A673 (cell line): ENCODE measurements at regions not wholly inside any gene's neighbourhood (a gene's known extent, or its start where the extent isn't known, plus 50 kb on each side); places are given as distances from the start of the nearest gene placed in this dataset.

Source experiments
- EZH2 ChIP-seq: fragments of 200-600 bp; sonication (generic); IDR thresholded peaks from 2 replicates; pipeline ENCODE4 v1.6.1; 2017; ENCODE audit warnings: borderline replicate concordance, low read depth, mild to moderate bottlenecking, mixed read lengths, antibody characterized with exemption, low read length; ENCODE audit not compliant: poor library complexity, severe bottlenecking
- TF ChIP-seq, protein P1 (sequence below): fragments of 300-800, 200-600 bp; sonication (generic); conservative IDR thresholded peaks from 2 replicates; pipeline ENCODE4 v1.5.1; 2017; ENCODE audit warnings: low read depth, mild to moderate bottlenecking, antibody characterized with exemption, low read length, moderate library complexity, mixed read lengths

DNA sequence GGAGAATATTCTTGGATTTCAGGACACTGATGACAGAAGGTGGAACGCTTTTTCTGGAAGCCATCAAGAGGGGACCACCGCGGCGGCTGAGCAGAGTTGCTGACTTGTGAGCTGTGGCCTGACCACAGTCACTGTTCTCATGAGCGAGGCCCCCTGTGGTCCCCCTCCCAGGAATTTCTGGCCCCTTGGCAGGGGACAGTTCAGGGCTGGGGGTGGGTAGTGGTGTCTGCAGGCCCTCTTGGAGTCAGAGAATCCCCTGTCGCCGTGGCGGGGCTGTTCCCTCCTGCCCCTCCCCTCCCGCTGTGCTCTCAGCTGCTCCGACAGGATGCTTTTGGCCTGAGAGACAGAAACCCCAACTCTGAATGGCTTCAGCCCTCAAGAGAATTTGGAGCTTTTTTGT lies 292.0 kb downstream of the SEC14L1 start:
- TF ChIP-seq, protein P1, sequence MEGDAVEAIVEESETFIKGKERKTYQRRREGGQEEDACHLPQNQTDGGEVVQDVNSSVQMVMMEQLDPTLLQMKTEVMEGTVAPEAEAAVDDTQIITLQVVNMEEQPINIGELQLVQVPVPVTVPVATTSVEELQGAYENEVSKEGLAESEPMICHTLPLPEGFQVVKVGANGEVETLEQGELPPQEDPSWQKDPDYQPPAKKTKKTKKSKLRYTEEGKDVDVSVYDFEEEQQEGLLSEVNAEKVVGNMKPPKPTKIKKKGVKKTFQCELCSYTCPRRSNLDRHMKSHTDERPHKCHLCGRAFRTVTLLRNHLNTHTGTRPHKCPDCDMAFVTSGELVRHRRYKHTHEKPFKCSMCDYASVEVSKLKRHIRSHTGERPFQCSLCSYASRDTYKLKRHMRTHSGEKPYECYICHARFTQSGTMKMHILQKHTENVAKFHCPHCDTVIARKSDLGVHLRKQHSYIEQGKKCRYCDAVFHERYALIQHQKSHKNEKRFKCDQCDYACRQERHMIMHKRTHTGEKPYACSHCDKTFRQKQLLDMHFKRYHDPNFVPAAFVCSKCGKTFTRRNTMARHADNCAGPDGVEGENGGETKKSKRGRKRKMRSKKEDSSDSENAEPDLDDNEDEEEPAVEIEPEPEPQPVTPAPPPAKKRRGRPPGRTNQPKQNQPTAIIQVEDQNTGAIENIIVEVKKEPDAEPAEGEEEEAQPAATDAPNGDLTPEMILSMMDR, result no peak
- no peak for TF ChIP-seq EZH2
